ENCODE measurements at regions not wholly inside any gene's neighbourhood (a gene's known extent, or its start where the extent isn't known, plus 50 kb on each side); places are given as distances from the start of the nearest gene placed in this dataset.
A peak's percentile ranks its signal among the peaks of the same experiment; 100 is the strongest.
"Not testable (repeated sequence)": the region's sequence is repeated elsewhere in the genome, so short reads cannot be mapped to it uniquely, and the experiment has no call there.

GRCh38 chr10:30170814-30171213 is 111.4 kb upstream of the JCAD start:
- DNase-seq (ENCODE audit: low spot score) = peak; percentile 63

- no peak for DNase-seq (ENCODE audit: low spot score)
These were observed 110.8 kb upstream of the JCAD start for GRCh38 chr10:30170146-30170545.

- no peak for DNase-seq (ENCODE audit: low spot score)
These were observed 110.0 kb upstream of the JCAD start for GRCh38 chr10:30169342-30169741.

GRCh38 chr10:30166929-30167328 is 107.5 kb upstream of the JCAD start:
- DNase-seq (ENCODE audit: low spot score) = no peak

- DNase-seq (ENCODE audit: low spot score) = not testable (repeated sequence)
These were observed 104.0 kb upstream of the JCAD start for GRCh38 chr10:30163410-30163809.

GRCh38 chr10:30162796-30163195 is 103.4 kb upstream of the JCAD start:
- not testable (repeated sequence) for DNase-seq (ENCODE audit: low spot score)

GRCh38 chr10:30160271-30160982 is 101.0 kb upstream of the JCAD start:
- DNase-seq (ENCODE audit: low spot score) = no peak

- DNase-seq (ENCODE audit: low spot score) = not testable (repeated sequence)
These were observed 100.2 kb upstream of the JCAD start for GRCh38 chr10:30159614-30160013.

- peak; percentile 21 for DNase-seq (ENCODE audit: low spot score)
These were observed 99.1 kb upstream of the JCAD start for GRCh38 chr10:30158325-30158960.

- no peak for DNase-seq (ENCODE audit: low spot score)
These were observed 96.0 kb upstream of the JCAD start for GRCh38 chr10:30155401-30155800.

GRCh38 chr10:30154561-30154960 is 95.2 kb upstream of the JCAD start:
- no peak for DNase-seq (ENCODE audit: low spot score)

- no peak for DNase-seq (ENCODE audit: low spot score)
These were observed 94.7 kb upstream of the JCAD start for GRCh38 chr10:30154126-30154525.

- DNase-seq (ENCODE audit: low spot score) = peak; percentile 85
These were observed 92.4 kb upstream of the JCAD start for GRCh38 chr10:30151581-30152389.

- DNase-seq (ENCODE audit: low spot score) = no peak
These were observed 82.0 kb upstream of the JCAD start for GRCh38 chr10:30141423-30141822.

- DNase-seq (ENCODE audit: low spot score) = no peak
These were observed 75.0 kb upstream of the JCAD start for GRCh38 chr10:30134171-30134945.

GRCh38 chr10:30133198-30133597 is 73.8 kb upstream of the JCAD start:
- DNase-seq (ENCODE audit: low spot score) = no peak

GRCh38 chr10:30131369-30131768 is 72.0 kb upstream of the JCAD start:
- DNase-seq (ENCODE audit: low spot score) = not testable (repeated sequence)

GRCh38 chr10:30129326-30129725 is 69.9 kb upstream of the JCAD start:
- DNase-seq (ENCODE audit: low spot score) = not testable (repeated sequence)

- DNase-seq (ENCODE audit: low spot score) = peak; percentile 85
These were observed 67.7 kb upstream of the JCAD start for GRCh38 chr10:30127120-30127541.

- DNase-seq (ENCODE audit: low spot score) = no peak
These were observed 66.1 kb upstream of the JCAD start for GRCh38 chr10:30125496-30125895.

GRCh38 chr10:30124704-30125103 is 65.3 kb upstream of the JCAD start:
- DNase-seq (ENCODE audit: low spot score) = no peak

- DNase-seq (ENCODE audit: low spot score) = no peak
These were observed 62.0 kb upstream of the JCAD start for GRCh38 chr10:30121401-30121800.

Measured in GM03348 (cell line).